HG03457 (cell line): ENCODE measurements at regions not wholly inside any gene's neighbourhood (a gene's known extent, or its start where the extent isn't known, plus 50 kb on each side); places are given as distances from the start of the nearest gene placed in this dataset.

Experiments
- ATAC-seq: cut with Tn5 transposase; IDR thresholded peaks from one replicate; pipeline ENCODE4 v1.9.1; 2021; ENCODE audit warnings: moderate number of reproducible peaks; ENCODE audit not compliant: unreplicated experiment

GRCh38 chr13:84684048-84684662 is 801.9 kb upstream of the SLITRK1 start:
- ATAC-seq: no peak

- no peak for ATAC-seq
These were observed 801.2 kb upstream of the SLITRK1 start for GRCh38 chr13:84683448-84683847.

- no peak for ATAC-seq
These were observed 795.6 kb upstream of the SLITRK1 start for GRCh38 chr13:84677836-84678235.

- ATAC-seq: no peak
These were observed 790.3 kb upstream of the SLITRK1 start for GRCh38 chr13:84672616-84673015.

DNA sequence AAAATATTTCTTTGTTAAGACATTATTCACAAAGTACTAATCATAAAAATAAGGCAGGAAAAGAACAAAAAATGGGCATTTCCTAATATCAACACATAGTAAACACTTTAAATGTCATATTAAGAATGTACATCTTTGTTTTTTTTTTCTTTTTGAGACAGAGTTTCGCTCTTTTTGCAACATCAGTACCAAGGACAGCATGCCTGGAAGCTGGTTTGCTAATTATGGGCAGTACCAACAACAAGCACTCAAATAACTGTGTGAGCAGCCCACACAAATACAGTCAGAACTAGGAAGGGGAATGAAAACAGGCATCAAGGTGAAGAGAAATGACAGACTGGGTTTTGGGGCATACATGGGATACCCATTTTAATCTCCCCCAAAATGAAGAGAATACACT is 788.0 kb upstream of the SLITRK1 start:
- no peak for ATAC-seq

DNA sequence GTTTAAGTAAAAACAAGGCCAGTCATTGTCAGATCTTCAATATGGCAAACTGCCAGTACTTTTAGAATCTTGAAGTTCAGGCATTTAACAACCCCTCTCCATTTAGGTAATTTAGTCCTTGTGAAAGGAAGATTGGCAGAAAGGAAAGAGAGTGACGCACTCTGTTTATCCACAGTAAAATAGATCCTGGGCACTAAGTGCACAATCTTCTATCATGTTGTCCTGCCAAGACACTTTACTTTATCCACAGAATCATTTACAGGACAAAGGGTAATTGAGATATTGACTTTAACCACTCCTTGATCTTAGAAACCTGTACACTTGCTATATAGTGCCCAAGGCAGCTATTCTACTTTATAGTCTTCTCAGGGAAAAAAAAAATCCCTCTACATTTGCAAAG is 786.4 kb upstream of the SLITRK1 start:
- no peak for ATAC-seq

DNA sequence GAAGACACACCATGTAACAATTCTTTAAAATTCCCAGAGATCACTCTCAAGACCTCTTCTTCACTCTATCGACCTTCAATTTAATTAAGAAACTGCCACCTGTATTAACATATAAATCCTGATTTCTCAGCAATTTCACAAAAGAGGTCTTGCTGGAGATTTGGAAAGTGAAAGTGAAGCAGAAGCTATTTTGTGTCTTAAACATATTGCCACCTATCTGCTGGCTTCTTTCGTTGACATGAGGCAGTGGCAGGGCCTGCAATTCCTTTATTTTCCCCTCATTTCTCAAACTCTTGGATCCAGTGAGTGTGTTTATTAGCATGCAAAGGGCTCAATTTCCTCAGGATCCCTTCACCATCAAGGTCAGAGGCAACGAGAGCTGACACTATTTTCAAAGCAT is 780.2 kb upstream of the SLITRK1 start:
- ATAC-seq: no peak

- no peak for ATAC-seq
These were observed 779.4 kb upstream of the SLITRK1 start for GRCh38 chr13:84661718-84662117.

GRCh38 chr13:84659359-84659661 is 777.0 kb upstream of the SLITRK1 start:
- ATAC-seq: no peak

DNA sequence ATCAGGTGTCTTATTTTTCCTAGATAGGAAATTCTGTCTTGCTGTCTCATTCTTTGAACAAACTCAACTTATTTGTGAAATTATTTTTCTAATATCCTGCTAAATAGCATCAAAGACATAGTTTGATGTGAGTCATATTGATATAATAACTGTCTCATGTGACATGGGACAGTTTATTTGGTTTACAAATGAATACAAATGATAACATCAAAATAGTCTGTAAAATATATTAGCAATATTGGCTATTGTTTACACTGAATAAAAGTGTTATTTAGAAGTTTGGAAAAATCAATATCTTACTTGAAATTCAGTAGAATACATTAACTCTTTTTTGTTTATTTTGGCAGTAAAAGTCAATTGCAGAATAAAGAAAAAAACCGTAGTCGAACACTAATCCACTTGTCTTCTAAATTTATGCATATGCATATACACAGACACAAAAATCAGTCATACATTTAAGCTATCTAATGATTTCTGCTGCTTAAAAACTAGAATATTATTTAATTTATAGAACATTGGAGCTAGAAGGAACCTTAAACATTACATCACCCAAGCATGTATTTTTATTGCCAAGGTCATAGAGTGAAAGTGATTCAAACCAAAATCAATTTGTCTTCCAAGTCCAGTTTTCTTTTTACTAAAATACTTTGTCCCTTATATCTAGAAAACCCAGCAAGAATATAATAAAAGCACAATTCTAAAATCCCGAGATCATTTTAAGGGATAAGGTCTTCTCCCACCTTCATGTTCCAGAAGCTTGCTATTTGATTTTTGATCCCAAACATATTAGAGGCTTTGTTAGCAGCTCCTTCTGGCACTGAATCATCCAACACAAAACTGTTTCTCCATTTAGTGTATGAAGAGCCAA is 776.5 kb upstream of the SLITRK1 start:
- ATAC-seq: no peak

GRCh38 chr13:84655677-84656076 is 773.4 kb upstream of the SLITRK1 start:
- ATAC-seq: no peak

DNA sequence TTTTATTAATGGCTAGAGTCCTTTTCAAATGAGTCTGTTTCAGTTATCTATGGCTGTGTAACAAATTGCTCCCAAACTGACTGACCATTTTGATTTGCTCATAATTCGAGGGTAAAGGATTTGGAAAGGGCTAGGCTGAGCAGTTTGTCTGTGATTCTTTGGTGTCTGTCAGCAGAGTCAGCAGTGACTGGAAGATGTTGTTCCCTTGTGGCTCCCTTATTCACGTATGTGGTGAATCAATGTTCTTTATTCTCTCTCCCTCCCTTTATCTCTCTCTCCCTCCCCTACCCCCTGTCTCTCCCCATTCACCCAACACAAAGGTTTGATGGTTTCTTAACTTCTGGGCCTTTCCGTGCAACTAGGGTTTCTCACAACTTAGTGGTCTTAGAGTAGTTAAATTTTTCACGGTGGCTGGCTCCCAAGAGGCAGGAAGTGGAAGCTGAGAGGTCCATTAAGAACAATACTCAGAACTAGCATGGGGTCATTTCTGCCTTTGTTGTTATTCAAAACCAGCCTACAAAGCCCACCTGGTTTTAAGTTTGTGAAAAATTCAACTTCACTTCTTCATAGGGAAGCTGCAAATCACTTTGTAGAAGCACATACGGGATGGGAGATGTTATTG is 772.5 kb upstream of the SLITRK1 start:
- no peak for ATAC-seq

- ATAC-seq: no peak
These were observed 771.8 kb upstream of the SLITRK1 start for GRCh38 chr13:84653915-84654534.

DNA sequence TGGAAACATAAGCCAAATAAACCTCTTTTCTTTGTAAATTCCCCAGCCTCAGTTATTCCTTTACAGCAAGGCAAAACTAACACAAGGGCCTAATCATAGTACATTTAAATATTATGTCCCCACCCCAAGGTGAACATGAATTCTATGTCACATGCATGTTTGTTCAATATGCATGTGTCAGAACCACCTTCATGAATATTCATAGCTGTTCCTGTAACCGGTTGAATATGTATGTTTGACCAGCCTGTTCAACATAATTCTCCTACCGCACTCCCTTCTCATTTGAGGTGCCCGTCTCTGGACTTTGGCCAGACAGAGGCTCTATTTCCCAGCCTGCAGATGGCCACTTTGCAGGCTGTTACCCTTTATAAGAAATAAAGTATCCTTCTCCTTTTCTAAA is 769.4 kb upstream of the SLITRK1 start:
- no peak for ATAC-seq

DNA sequence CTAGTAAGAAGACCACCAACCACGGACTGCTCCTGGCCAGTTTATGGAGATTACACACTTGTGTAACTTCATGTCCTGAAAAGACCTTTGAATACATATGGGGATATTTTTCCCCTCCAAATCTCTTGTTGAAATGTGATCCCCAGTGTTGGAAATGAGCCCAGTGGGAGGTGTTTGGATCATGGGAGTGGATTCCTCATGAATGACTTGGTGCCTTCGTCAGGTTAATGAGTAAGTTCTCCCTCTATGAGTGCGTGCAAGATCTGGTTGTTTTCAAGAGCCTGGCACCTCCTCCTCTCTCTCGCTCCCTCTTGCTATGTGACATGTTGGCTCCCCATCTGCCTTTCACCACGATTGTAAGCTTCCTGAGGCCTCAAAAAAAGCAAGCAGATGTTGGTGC is 769.0 kb upstream of the SLITRK1 start:
- ATAC-seq: no peak

DNA sequence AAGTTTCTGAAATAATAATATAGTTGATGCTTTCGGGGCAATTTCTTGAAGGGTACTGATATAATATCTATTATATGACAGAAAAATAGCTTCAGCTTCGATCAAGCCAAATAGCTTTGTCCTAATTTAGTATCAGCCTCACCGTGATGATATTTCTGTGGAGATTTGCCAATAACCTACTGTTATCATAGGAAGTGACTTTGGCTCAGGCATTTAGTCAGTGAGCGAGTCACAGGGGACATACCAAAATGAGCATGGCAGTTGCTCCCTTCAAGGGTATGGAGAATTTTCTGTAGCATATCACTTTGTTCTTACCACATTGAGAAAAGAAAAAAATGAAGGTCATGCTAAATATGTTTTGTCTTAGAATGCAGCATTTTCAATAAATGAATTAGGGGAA is 767.6 kb upstream of the SLITRK1 start:
- ATAC-seq: no peak

DNA sequence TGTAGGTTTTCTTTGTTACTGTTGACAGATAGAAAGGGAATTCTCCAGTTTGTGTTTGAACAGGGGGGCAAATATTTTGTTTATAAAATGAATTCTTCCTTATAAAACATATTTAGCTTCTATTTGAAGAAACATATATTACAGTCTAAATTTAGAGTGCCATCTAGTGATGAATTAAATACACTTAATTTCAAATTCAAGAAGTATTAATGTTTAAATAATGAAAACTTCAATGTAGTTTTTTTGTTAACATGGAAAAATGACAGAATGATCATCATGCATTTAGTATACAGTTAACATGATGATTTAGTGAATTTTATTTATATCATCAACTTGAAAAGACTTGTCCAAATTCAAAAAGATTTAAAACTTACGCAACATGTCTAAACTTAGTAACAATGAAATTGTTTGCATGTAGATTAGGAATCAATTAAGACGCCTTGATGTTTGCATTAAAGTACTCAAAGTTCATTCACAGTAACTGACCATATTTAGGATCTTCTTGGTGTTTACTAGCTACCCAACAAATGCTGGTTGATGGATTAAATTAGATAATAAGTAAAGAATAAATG is 765.9 kb upstream of the SLITRK1 start:
- ATAC-seq: no peak

DNA sequence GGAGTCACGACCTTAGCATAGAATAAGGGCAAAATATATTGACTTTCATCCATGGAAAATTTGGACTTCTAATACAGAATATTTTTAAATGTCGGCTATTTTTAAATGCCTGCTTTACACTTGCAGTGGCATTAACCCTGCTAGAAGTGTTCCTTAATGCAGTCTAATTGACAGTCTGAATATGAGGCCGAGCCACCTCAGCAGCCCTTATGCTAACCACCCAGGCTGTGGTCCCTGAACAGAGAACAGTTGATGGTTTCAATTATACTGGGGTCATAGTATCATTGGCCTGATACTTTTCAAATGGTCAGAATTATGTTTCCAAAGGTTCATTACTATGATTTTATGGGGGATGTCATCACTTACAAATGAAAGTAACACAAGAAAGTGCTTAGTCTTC is 764.7 kb upstream of the SLITRK1 start:
- no peak for ATAC-seq

DNA sequence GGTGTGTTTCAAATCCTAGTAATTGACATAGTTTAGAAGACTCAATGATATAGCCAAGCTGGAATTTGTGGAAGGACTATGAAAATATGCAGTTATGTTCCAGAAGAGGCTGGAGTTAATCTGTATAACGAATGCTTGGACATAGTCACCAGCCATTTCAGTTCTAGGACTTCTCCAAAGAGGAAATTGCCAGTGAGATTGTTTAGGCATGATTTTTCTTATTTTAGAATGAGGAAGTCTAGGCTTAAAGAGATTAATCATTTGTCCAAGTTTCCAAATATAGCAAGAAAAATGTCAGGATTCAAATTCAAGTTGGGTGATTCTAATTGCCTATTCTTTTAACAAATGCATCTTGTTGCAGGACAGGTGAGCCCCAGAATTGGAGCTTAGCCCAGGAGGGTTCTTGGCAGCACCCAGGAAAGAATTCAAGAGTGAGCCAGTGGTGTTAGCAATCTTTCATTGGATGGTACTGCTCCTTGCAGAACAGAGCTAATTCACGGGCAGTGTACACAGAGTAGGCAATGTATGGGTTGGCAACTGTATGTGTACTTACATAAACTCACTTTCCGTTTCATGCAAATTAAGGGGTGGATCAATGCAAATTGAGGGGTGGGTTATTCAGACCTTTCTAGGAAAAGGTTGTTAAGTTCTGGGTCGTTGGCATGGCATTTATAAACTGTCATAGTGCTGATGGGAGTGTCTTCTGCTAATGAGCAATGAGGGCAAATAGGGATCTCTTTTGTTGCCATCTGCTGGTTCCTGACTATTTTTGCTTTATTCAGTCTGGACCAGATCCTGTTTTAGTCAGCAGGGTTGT is 763.1 kb upstream of the SLITRK1 start:
- no peak for ATAC-seq

DNA sequence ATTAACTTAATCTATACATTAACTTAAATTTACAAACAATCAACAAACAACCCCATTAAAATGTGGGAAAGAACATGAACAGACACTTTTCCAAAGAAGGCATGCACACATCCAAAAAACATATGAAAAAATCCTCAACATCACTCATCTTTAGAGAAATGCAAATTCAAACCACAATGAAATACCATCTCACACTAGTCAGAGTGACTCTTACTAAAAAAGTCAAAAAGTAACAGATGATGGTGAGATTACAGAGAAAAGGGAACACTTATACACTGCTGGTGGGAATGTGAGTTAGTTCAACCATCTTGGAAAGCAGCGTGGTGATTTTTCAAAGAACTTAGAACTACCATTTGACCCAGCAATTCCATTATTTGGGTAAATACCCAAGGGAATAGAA is 759.2 kb upstream of the SLITRK1 start:
- no peak for ATAC-seq

GRCh38 chr13:84640691-84641090 is 758.4 kb upstream of the SLITRK1 start:
- ATAC-seq: no peak
